GM18505 (cell line): ENCODE measurements at regions not wholly inside any gene's neighbourhood (a gene's known extent, or its start where the extent isn't known, plus 50 kb on each side); places are given as distances from the start of the nearest gene placed in this dataset.
"Not testable (repeated sequence)": the region's sequence is repeated elsewhere in the genome, so short reads cannot be mapped to it uniquely, and the experiment has no call there.

Experiments
- ATAC-seq: cut with Tn5 transposase; IDR thresholded peaks from one replicate; pipeline ENCODE4 v1.9.1; 2021; ENCODE audit not compliant: unreplicated experiment
- POLR2A ChIP-seq: IDR thresholded peaks from 4 replicates; pipeline ENCODE4 v1.6.1; 2011; ENCODE audit warnings: borderline replicate concordance; ENCODE audit not compliant: insufficient read depth, insufficient read length; ENCODE audit errors: extremely low read depth

GRCh38 chr21:17708522-17709265 lies 96.0 kb upstream of the BTG3 start:
- peak; percentile 52 for ATAC-seq
- TF ChIP-seq POLR2A: no peak

DNA sequence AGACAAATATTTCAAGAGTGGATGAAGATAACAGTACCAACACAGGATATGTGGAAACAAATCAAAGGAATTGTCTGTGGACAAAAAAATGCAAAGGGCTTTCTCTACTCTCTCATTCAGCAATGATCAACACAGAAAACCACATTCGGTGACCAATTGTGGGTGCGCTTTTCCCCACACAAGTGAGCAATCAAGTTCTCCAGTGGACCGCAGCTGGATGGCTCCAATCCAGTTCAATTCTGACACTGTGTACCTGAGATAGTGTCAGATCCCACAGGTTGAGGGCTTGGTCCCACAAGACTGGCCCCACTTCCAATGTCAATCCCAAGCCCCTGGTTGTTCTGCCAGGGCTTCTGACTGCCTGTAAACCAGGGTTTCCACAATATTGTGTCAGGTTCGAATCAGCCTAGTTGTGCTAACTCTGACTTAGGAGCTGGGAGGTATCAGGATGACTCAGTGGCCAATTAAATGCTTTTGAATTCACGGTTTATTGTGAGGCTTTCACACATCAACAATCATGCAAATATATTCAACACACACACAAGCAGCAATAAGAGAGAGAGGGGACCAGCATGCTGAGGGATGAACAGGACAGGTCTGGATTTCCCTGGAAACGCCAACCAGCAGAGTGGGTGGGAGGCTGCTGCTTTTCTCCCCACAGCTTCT lies 87.0 kb upstream of the BTG3 start:
- no peak for TF ChIP-seq POLR2A
- ATAC-seq: no peak

DNA sequence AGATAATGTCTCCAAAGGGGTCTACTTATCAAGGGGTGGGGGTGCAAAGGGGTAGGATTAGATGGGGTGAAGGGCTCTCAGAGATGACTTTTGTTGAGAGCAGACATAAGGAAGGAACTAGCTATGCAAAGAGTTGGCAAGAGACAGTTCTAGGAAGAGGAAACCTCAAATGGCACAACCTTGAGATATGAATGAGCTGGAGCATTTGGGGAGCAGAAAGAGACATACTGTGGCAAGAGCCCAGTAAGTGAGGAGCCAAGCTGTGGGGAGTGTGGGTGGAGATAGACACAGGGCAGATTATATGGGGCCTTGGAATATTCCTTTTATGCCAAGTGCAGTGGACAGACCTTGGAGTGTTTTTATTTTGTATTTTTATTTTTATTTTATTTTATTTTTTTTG lies 84.8 kb upstream of the BTG3 start:
- ATAC-seq: no peak
- TF ChIP-seq POLR2A: no peak

- not testable (repeated sequence) for ATAC-seq
Observed at GRCh38 chr21:17694416-17694815, 81.7 kb upstream of the BTG3 start.

GRCh38 chr21:17693801-17694200 lies 81.1 kb upstream of the BTG3 start:
- ATAC-seq: no peak
- no peak for TF ChIP-seq POLR2A

GRCh38 chr21:17690078-17690494 lies 77.4 kb upstream of the BTG3 start:
- no peak for ATAC-seq
- TF ChIP-seq POLR2A: no peak

DNA sequence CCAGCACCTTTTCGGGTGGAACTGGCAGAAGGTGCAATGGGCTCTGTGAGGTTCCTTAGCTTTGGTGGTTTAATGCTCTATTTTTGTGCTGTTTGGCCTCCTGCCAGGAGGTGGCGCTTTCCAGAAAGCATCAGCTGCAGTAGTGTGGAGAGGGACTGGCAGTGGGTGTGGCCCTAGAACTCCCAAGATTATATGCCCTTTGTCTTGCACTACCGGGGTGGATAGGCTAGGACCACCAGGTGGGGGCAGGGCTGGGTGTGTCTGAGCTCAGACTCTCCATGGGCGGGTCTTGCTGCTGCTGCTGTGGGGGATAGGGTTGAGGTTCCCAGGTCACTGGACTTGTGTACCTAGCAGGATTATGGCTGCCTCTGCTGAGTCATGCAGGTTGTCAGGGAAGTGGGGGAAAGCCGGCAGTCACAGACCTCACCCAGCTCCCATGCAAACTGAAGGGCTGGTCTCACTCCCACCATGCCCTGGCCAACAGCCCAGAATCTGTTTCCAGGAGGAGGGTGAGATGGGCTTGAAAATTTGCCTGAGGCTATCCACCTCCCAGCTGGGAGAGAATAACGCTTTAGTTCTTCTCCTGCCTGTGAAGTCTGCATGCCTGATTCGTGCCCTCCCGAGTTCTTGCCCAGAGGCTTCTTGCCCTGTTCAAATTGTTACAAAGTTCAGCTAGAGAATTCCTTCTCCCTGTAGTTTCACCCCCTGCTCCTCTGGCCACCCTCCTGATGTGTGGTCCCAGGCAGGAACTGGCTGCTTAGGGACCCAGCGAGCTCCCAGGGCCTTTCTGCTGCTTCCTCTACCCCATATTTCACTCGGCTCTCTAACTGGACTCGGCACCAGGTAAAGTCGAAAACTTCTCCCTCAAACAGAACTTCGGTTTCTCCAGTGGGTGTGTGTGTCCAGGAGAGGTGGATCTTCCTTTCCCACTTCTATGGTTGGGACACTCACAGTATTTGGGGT lies 76.5 kb upstream of the BTG3 start:
- TF ChIP-seq POLR2A: no peak
- no peak for ATAC-seq

DNA sequence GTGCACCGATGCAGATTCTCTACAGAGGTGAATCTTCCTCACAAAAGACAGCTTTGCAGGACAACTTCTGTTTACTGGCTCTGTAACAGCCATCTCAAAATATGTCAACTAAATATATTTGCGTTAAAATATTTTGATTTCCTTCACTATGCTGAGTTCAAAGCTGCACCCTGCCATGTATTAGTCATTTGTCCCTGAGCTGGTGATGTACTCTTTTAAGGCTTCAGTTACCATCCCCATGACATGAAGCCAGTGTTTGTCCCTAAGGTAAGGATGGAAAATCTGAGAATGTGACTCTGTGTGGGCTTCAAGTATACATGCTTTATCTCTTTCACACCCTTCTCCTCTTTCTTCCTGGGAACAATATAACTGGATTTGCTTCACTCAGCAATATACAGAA lies 70.2 kb upstream of the BTG3 start:
- TF ChIP-seq POLR2A: no peak
- no peak for ATAC-seq

GRCh38 chr21:17679002-17679600 lies 66.4 kb upstream of the BTG3 start:
- ATAC-seq: peak; percentile 96
- no peak for TF ChIP-seq POLR2A

DNA sequence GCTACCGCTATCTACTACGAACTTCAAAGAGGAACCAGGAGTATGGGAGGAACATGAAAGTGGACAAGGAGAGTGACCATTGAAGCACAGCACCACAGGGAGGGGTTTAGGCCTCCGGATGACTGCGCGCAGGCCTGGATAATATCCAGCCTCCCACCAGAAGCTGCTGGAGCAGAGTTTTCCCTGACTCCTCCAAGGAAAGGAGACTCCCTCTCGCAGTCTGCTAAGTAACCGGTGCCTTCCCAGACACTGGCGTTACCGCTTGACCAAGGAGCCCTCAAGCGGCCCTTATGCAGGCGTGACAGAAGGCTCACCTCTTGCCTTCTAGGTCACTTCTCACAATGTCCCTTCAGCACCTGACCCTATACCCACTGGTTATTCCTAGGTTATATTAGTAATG lies 64.2 kb upstream of the BTG3 start:
- ATAC-seq: not testable (repeated sequence)

GRCh38 chr21:17674106-17674505 lies 61.4 kb upstream of the BTG3 start:
- no peak for ATAC-seq
- no peak for TF ChIP-seq POLR2A

GRCh38 chr21:17673261-17674020 lies 60.7 kb upstream of the BTG3 start:
- ATAC-seq: no peak
- TF ChIP-seq POLR2A: no peak

- no peak for TF ChIP-seq POLR2A
Observed at GRCh38 chr21:17671733-17672132, 59.0 kb upstream of the BTG3 start.

More at GRCh38 chr21:17671733-17672132, 59.0 kb upstream of the BTG3 start:
- ATAC-seq: no peak
